NCI-H1092 (cell line): ENCODE measurements at regions not wholly inside any gene's neighbourhood (a gene's known extent, or its start where the extent isn't known, plus 50 kb on each side); places are given as distances from the start of the nearest gene placed in this dataset.

Experiments used
- DNase-seq: peaks from one replicate; lab custom pipeline; 2025; lab: John Stamatoyannopoulos, UW

DNA sequence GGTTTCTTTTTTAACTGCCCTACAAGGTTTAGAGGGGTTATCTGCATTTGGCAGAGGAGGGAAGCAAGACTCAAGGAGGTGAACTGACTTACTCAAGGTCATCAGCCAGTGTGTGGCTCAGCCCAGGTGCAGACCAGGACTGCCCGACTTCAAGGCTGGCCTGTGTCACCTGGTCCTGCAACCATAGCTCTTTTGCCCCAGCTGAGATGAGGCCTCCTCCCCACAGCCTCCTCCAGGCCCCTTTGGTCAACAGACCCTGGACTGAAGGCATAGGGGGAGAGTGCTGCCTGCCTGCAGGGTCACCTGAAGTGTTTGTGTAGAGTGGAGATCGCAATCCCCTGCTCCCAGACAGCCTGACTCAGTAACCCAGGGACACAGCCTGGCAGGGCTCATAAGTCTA lies 168.5 kb upstream of the GLI2 start:
- DNase-seq: no peak

DNA sequence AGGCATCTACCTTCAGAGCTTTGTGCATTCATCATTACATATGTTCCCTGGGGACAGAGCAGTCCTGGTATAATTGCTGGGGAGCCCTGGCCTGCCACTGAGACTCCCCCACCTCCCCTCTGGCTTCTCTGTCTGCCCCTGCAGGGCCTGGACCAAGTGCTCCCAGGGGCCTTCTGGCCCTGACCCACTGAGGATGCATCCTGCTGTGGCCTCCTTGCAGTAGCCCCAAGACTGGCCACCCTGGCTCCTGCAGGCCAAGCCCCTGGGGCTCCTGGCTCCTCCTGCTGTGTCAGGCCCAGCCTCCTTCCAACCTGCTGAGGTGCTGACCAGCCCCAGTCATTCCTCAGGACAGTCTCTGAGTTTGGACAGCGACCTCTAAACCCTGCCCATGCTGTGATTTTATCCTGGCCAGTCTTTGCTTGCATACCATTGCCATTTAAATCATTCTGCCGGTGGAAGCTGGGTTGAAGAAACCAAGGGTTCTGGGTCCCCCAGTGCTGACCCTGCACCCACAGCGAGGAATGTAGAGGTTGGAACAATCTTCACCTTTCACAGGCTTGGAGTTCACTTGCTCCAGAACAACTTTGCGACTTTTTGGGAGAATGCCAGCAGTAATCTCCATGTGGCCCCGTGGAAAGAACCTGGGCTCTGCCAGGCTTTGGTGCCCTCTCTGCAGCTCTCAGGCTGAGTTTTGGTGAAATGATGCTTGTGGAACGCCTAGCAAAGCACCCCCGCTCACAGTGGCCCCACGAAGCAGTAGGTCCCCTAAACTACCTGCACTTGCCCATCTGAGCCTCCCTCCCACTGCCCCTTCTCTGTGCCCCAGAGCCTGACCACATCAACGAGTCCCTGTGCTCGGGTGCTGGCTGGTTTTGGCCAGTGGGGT lies 167.3 kb upstream of the GLI2 start:
- DNase-seq: no peak

DNA sequence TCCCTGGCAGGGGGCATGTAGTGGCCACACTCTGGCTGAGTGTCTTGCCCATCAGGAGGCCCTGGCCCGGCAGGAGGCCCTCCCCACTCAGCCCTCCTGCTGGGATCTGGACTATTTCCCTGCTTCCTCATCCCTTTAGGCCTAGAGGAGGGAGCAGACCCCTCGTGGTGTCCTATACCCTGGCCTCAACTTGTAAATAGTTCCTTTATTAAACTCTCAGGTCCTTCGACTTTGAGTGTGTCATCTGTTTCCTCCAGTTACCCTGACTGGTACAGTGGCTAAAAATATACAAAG lies 166.7 kb upstream of the GLI2 start:
- no peak for DNase-seq

DNA sequence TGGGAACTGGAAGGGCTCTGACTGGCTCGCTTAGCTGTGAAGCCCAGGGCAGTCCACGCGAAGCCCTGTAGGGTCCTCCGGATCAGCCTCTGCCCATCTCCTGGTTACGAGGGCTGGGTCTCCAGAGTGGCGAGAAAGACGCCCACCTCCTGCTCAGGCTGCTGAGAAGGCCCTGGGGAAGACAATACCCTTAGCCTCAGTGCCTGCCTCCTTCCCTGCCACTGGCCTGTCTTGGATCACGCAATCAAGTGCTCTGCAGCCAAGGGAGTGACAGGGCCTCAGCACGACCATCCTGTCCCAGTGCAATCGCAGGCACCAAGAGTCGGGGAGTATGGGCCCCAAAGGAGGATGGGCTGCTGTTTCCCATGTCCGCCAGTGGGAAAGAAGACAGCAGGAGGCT lies 165.7 kb upstream of the GLI2 start:
- DNase-seq: no peak

DNA sequence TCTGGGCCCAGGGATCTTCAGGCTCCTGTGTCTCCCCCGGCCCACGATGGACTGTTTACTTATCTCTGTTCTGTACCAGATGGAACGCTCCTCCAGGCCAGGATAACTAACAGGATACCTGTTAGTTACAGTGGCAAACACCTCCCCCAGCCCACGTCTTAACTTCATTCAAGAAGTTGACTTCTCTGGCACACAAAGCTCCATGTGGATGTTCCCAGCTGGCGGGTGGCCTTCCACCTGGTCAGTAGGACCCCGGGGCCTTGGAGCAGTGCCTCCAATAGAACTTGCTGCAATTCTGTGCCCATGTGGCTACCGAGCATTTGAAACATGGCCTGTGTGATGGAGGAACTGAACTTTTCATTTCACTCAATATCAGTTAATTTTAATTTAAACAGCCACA lies 165.1 kb upstream of the GLI2 start:
- DNase-seq: no peak

DNA sequence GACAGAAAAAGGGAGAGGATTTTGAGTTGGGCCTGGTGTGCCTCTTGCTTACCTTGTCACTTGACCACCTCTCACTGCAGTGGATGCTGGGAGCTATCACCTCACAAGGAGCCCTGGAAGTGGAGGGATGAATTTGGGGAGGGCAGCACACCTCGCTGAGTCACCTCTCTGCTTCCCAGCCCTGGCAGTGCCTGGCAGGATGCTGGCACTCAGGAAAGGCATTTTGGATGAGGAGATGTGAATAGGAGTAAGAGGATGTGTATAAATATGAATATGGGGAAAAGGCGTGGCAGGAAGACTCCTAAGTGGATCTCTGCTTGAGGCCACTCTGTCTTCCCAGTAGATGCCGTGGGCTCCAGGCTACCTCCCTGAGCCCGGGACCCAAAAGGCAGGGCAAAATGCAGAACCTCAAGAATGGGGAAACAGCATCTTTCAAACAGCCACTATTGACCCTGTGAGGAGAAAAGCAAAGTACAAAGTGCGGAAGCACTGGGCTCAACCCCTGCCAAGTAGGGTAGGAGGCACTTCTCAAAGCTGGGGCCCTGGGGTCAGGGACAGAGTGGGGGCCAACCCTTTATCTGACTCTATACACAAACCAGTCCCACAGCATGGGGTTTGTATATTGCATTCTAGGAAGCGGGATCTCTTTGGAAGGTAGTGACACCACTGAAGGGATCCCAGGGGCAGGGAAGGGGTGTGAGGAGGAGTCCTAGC lies 164.5 kb upstream of the GLI2 start:
- DNase-seq: no peak

DNA sequence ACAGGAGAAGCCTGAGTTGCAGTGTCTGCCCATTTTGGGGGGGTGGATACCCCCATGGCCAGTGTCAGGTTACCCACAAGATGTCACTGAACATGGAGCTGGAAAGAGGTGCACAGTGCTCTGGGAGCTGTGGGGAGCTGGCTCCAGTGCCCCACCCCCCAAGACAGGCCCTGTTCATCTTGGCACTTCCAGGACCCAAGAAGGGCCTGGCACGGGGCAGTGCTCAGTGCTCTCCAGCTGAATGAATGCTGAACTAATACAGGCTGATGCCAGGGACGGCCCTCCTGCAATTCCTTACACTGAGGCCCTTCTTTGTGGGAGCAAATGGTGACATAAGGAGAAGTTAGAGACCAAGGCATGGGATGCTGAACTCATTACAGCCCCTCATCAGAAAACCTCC lies 163.4 kb upstream of the GLI2 start:
- no peak for DNase-seq

DNA sequence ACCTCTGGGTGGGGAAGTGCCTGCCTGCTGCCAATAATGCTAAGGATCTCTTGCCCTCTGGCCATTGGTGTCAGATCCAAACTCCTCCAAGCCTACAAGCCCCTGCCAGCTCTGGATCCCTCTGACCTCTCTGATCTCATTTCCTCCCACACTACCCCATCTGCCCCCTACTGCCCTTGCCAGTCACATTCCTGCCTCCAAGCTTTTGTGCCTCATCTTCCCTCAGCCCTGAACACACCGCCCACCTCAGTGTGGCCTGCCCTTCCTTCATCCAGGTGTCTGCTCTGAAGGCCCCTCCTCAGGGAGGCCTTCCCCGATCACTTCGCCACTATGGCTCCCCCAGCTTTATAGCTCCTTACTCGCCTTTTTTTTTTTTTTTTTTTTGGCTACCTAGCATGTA lies 161.0 kb upstream of the GLI2 start:
- DNase-seq: no peak

DNA sequence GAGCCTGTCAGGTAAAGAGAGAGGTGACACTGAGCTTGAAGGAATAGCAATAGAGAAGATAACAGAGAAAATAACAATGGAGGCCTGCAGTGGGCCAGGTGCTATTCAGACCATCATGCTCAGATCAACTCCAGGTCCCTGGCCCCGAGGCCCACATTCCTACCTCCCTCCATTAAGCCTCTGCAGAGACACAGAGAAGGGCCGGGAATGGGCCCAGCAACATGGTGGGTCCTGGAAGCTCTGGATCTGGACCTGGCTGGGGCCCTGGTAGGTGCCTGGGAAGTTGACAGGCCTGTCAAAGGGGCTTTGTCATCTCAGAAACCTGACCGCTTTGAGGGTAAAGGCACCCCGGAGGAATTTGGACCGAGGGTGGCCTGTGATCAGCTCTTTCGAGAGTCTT lies 159.7 kb upstream of the GLI2 start:
- DNase-seq: no peak

DNA sequence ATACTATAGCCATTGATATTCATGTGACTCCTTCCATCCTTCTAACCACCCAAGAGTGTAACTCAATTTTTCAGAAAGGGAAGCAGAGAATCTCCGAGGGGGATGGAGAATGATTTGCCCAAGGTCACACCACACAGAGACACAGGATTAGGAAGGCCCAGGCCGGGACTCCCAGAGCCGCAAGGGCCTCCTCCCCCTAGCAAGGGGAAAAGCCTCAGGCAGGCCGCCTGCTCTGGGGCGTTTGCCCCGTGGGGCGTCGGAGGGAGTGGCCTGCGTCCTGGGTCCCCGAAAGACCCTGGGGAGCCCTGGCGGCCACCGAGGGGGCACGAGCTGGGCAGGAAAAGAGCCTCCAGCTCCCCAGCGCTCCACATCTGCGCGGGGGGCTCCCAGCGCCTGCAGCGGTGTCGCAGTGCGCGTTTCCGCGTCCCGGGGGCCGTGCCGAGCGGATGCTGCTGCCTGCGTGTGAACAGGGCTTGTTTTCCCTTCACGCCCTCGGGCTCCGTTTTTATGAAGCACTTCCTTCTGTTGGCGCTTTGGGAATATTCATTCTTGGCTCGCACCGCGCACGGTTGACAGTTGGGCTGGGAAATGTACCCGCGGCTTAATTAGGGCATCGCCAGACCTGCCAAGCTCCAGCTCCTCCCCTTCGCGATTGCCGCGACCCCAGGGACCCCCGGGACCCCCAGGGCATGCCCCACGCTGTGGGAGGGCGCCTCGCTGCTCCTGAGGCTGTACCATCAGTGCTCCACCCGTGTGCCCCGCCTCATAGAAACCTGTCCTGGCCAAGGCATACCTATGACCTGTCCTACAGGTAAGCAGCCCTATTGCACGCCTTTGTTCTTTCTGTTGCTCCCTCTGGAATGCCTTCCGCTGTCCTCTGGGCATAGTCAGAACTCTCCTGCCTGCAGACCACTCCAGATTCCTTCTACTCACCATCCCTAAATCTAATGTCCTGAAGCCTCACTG lies 158.9 kb upstream of the GLI2 start:
- DNase-seq: no peak

DNA sequence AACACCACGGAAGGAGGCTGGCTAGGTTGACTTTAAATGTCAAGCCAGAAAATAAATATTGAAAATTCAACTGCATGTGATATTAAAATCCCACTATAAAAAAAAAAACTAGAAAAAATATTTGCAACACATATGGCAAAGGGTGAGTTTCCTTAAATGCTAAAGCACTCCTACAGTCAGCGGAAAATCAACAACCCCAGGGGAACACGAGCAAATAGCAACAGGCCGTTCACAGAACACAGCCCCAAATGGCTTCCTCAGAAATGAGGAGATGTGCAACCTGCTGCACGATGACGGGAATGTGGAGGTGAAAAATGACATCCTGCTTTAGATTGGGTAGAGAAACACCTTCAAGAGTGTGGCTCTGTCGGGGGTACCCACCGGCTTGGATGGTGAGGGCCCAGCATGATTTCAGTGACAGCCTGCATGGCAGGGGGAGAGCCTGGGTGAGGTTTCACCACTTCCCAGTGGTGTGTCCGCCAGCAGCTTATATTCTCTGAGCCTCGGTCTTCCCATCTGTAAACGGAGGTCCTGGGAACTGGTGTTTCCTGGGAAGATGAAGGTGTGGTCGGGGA lies 157.9 kb upstream of the GLI2 start:
- DNase-seq: no peak

DNA sequence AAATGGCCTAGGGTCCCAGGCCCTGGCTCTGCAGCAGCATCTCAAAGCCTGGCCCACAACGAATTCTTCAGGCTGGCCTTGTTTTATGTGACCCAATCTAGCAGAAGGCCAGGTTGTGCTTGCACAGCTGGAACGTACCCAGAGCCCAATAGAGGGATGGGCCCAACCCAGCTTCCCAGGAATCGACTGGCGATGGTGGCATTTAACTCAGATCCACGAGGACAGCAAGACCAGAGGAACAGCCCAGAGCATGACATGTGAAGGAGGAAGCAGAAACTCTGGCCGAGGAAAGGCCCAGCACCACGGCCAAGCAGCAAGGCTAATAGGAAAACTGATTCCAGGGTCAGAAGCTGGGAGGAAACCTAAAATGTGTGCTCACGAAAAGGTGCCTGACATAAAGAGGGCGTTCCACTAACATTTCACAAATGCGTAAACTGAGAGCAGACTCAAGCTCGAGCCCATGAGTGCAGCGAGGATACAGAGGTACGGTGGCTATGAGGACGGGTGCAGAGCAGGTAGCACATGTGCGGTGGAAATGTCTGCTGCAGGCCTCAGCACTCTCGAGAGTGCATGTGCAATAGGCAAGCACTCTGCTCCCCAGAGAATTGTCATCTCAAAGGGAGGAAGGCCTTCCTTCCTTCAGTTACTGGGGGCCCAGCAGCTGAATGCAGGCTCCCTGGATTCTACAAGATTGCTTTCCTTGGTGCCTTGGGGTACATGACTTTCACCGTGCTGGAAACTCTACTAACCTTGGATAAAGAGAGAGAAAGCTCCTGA lies 156.9 kb upstream of the GLI2 start:
- DNase-seq: no peak

DNA sequence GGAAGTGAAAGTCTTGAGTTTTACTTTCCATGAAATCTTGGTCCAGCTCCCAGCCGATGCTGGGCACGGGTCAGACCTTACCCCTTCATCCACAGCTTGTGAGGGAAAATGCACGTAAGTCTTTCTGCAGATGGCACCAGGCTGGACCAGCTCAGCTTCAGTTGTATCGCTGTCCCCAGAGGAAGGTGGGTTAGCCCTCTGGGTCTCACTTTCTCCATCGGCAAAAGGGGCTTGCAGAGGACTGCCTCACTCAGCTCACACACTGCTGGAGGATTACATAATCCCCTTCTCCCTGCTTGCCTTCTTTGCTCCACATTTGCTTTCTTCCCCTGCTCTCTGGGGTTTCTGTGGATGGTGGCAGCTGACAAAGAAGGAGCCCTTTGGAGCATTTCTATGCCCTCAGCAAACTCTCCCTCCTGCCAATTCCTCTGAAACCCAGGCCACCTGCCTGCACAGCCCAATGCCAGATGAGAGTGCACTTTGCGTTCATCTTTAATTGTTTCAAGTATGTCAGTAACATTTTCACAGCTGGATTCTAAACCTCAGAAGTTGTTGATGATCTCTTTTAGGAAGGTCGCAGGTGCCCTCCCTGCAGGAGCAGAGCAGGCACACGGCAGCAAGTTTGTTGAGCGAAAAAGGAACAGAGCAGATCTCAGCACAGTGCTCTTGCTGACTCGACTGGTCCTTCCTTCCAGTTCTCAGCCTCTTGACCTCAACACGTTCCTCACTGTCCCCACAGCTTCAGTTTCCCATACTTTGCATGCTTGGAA lies 155.6 kb upstream of the GLI2 start:
- no peak for DNase-seq

DNA sequence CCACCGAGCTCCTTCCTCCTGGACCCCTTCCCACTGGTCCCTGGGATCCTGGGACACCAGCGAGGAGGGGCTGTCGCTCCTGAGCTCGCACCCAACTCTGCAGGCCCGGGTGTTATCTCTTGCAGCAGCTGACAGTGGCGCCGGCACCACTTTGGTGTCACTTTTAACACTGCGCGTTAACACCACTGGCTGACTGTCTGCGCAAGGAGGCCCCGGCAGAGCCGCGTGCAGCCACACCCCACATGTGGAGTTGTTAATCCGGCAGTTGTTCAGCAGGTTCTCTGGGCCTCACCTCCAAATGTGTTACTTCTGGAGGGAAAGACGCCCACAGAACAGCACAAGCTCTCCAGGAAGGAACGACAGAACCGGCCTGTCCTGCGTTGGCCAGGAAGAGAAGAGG lies 155.0 kb upstream of the GLI2 start:
- DNase-seq: no peak

DNA sequence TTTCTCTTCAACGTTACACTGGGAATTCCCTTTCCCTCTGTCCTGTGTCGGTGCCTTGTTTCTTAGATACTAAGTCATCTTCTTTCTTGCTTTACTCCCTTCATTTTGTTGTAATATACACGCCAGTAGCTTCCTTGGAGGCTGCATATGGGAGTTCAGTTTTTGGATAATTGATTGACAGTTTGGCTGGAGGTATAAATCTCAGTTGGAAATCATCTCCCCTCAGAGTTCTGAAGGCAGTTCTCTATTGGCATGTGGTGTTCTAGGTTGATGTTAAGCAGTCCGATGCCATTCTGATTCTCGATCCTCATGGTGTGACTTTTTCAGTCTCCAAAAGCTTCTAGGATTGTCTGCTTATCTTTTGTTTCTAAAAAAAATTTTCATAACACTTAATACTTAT lies 152.5 kb upstream of the GLI2 start:
- no peak for DNase-seq

DNA sequence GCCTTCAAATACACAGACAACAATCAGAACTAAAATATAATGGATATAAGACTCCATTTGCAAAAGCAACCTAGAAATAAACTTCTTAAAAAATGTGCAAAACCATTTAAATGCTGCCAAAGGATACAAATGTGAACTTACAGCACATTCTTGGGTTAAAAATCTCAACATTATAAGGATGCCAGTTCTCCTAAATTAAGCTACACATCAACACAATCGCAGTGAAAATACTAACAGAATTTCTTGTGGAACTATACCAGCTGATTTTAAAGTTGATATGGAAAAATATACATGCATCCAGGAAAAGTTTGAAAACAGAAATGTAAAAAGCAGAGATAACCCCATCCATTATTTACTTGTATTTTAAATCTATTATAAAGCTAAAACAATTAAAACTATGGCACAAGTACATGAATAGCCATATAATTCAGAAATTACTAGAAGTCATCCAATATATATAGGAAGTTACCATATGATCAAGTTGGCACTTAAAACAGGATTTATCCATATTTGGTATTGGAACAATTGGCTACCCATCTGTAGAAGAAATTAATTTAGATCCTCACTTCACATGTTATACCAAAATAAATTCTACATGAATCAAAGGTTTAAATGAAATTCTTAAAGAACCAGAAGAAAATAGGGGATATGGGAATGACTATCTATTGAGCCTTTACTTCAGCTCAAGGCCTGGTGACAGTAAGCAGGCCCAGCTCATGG lies 151.7 kb upstream of the GLI2 start:
- no peak for DNase-seq

DNA sequence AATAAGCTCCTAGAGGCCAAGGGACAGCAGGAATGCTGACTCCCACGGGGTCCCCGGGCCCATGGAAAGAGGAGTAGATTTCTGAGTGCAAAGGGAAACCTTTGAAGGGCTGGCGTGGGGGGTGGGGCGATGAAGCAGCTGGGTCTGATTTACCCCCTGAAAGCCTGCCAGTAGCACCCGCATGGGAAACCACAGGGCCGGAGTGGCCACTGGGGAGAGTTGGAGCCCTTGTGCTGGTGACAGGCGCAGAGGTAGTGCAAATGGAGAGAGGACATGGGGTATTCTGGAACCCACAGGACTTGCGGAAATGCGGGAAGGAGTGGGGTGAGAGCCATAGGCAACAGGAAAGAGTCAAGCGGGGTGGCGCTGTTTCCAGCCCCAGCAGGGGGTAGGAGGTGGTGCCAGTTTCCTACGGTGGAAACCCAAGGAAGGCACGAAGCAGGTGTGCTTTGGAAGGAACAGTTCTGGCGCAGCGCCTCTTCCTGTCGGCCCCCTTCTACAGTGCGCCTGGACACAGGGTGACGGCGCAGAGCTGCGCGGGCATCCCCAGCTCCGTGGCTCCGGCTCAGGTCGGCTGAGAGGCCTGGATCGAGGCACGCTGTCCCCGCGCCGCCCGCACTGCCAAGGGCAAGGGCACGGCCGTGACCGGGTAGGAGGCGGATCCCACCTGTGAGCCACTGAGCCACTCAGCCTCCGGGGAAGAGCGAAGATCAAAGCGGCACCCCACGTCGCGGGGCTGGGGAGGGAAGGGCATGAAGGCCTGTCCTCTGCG lies 149.0 kb upstream of the GLI2 start:
- DNase-seq: no peak

DNA sequence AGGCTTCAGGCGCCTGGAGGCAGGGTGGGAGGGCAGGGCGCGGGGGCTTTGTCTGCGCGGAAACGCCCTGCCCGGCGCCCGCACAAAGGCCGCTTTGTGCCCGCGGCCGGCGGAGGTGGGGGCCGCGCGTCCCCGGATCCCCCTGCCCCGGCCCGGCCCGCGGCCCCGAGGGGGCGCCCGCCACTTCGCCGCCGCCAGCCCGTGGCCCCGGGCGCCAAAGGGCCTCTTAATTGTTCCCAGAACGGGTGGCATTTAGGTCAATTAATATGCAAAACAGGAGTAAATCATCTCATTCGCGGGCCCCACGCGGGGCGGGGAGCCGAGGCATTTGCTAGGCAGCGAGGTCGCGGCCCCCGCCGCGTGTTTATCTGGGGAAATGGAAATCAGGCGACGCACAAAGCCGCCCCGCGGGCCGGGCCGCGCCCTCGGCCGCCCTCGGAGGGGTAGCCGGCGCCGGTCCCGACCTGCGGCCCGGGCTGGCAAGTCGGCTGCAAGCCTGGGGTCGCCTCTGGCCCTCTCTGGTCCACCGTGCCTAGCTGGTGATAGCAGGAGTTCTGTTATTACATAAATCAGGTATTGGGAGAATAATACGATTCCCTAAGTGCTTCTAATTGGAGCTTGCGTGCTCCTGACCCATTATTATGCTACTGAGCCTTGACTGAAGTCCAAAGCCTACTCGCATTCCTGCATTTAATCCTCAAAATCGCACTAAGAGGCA lies 148.2 kb upstream of the GLI2 start:
- no peak for DNase-seq

DNA sequence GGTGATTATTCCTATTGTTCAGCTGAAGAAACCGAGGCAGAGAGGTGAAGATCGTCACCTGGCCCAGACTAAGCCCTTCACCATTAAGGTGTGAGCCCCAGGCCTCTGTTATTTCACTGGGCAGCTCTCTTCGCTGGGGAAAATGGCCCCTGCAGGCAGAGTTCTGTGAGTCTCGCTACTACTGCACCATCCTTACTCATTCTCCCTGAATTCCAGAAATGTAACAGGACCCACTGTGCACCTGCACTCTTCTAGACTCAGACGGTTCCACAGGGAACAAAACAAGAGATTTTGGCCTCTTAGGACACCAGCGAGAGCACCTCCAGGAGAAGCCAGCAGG lies 147.7 kb upstream of the GLI2 start:
- no peak for DNase-seq
